ENCODE measurements at regions not wholly inside any gene's neighbourhood (a gene's known extent, or its start where the extent isn't known, plus 50 kb on each side); places are given as distances from the start of the nearest gene placed in this dataset.

DNA sequence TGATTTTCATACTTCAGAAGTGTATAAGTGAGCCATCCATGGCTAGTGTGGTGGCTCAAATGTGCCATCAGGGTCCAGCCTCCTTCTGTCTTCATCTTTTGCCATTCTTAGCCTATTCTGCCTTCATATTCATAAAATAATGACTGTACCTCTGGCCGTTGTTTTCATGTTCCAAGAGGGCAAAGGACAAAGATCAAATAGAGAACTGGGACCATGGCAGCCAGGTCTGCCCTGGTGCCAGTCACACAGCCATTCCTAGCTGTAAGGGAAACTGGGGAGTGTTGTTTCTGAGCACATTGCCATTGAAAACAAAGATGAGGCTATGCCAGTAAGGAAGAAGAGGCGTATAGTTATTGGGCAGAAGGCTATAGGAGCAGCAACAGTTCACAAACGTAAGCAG is 518.6 kb downstream of the TFAP2B start (continued):
- TF ChIP-seq, protein P1, sequence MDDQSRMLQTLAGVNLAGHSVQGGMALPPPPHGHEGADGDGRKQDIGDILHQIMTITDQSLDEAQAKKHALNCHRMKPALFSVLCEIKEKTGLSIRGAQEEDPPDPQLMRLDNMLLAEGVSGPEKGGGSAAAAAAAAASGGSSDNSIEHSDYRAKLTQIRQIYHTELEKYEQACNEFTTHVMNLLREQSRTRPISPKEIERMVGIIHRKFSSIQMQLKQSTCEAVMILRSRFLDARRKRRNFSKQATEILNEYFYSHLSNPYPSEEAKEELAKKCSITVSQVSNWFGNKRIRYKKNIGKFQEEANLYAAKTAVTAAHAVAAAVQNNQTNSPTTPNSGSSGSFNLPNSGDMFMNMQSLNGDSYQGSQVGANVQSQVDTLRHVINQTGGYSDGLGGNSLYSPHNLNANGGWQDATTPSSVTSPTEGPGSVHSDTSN (IDR thresholded peaks at IDR 0.05; ENCODE audit: insufficient replicate concordance, low read depth, low read length): no peak
- TF ChIP-seq RAD51 (IDR thresholded peaks at IDR 0.05) (no peak), CHD1 (IDR thresholded peaks at IDR 0.05; ENCODE audit: low read depth, low read length) (no peak)

DNA sequence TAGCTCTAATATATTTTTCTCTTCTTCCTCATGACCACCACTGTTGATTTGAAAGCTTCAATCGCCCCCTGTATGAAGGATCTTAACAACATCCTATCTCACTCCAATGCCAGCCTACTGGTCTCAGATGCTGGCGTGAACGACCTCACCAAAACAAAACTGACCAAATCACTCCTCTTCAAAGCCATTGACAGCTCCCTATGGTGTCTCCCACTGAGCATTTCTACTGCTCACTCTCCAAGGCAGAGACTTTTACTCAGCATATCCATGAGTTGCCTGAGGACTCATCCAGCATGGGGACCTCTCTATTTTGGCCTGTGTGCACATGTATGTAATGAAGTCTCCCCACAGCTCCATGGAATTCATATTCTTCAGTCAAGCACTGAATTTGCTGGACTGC is 520.4 kb downstream of the TFAP2B start:
- Histone ChIP-seq H3K4me1 (ENCODE audit: control insufficient read depth, insufficient read depth, low read length) (no peaks in the 10 kb centered on the region), H3K4me2 (ENCODE audit: control insufficient read depth, insufficient read depth) (no peak overlapping the region), H2AFZ (ENCODE audit: control insufficient read depth, low read depth, low read length) (no peak overlapping the region), H4K20me1 (ENCODE audit: control insufficient read depth, insufficient read depth) (no peaks in the 10 kb centered on the region), H3K27me3 (replicated peaks in 1 of 2; ENCODE audit: control insufficient read depth in 2 of 2, insufficient read depth in 2 of 2, low read length in 1 of 2) (no peaks in the 10 kb centered on the region), H3K4me3 (no peak overlapping the region), H3K36me3 (ENCODE audit: control insufficient read depth in 2 of 2, insufficient read depth in 2 of 2, low read length in 1 of 2) (no peaks in the 10 kb centered on the region), H3K9ac (ENCODE audit: control insufficient read depth, insufficient read depth, low read length) (no peak overlapping the region), H3K79me2 (ENCODE audit: control insufficient read depth, insufficient read depth, low read length) (no peaks in the 10 kb centered on the region), H3K9me3 (replicated peaks; ENCODE audit: control insufficient read depth, insufficient read depth, low read length) (no peaks in the 10 kb centered on the region), H3K27ac (ENCODE audit: control insufficient read depth, insufficient read depth) (no peak overlapping the region)
- FAIRE-seq (no peak), ATAC-seq (no peak), DNase-seq (ENCODE audit: low read depth, low spot score) (no peak)
- TF ChIP-seq ZNF622 (IDR thresholded peaks at IDR 0.05) (no peak), STAT3 (IDR thresholded peaks at IDR 0.05; ENCODE audit: low read depth, low read length) (no peak), IKZF2 (IDR thresholded peaks at IDR 0.05) (no peak), NFYB (IDR thresholded peaks at IDR 0.05; ENCODE audit: insufficient read depth, low read depth, low read length) (no peak), SREBF2 (IDR thresholded peaks at IDR 0.05; ENCODE audit: low read length) (no peak), PML (IDR thresholded peaks at IDR 0.05; ENCODE audit: low read length) (no peak)
- TF ChIP-seq, protein P2, sequence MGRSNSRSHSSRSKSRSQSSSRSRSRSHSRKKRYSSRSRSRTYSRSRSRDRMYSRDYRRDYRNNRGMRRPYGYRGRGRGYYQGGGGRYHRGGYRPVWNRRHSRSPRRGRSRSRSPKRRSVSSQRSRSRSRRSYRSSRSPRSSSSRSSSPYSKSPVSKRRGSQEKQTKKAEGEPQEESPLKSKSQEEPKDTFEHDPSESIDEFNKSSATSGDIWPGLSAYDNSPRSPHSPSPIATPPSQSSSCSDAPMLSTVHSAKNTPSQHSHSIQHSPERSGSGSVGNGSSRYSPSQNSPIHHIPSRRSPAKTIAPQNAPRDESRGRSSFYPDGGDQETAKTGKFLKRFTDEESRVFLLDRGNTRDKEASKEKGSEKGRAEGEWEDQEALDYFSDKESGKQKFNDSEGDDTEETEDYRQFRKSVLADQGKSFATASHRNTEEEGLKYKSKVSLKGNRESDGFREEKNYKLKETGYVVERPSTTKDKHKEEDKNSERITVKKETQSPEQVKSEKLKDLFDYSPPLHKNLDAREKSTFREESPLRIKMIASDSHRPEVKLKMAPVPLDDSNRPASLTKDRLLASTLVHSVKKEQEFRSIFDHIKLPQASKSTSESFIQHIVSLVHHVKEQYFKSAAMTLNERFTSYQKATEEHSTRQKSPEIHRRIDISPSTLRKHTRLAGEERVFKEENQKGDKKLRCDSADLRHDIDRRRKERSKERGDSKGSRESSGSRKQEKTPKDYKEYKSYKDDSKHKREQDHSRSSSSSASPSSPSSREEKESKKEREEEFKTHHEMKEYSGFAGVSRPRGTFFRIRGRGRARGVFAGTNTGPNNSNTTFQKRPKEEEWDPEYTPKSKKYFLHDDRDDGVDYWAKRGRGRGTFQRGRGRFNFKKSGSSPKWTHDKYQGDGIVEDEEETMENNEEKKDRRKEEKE (IDR thresholded peaks at IDR 0.05): no peak
- TF ChIP-seq, protein P3, sequence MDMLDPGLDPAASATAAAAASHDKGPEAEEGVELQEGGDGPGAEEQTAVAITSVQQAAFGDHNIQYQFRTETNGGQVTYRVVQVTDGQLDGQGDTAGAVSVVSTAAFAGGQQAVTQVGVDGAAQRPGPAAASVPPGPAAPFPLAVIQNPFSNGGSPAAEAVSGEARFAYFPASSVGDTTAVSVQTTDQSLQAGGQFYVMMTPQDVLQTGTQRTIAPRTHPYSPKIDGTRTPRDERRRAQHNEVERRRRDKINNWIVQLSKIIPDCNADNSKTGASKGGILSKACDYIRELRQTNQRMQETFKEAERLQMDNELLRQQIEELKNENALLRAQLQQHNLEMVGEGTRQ (IDR thresholded peaks at IDR 0.05; ENCODE audit: borderline replicate concordance, low read depth, low read length): no peak
- TF ChIP-seq, protein P4, sequence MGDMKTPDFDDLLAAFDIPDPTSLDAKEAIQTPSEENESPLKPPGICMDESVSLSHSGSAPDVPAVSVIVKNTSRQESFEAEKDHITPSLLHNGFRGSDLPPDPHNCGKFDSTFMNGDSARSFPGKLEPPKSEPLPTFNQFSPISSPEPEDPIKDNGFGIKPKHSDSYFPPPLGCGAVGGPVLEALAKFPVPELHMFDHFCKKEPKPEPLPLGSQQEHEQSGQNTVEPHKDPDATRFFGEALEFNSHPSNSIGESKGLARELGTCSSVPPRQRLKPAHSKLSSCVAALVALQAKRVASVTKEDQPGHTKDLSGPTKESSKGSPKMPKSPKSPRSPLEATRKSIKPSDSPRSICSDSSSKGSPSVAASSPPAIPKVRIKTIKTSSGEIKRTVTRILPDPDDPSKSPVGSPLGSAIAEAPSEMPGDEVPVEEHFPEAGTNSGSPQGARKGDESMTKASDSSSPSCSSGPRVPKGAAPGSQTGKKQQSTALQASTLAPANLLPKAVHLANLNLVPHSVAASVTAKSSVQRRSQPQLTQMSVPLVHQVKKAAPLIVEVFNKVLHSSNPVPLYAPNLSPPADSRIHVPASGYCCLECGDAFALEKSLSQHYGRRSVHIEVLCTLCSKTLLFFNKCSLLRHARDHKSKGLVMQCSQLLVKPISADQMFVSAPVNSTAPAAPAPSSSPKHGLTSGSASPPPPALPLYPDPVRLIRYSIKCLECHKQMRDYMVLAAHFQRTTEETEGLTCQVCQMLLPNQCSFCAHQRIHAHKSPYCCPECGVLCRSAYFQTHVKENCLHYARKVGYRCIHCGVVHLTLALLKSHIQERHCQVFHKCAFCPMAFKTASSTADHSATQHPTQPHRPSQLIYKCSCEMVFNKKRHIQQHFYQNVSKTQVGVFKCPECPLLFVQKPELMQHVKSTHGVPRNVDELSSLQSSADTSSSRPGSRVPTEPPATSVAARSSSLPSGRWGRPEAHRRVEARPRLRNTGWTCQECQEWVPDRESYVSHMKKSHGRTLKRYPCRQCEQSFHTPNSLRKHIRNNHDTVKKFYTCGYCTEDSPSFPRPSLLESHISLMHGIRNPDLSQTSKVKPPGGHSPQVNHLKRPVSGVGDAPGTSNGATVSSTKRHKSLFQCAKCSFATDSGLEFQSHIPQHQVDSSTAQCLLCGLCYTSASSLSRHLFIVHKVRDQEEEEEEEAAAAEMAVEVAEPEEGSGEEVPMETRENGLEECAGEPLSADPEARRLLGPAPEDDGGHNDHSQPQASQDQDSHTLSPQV (IDR thresholded peaks at IDR 0.05): no peak
- ChIA-PET CTCF (interaction anchor here (1.9 kb wide), 1 partner anchor 12 kb away, joined by 6 read pairs; no protein-coding TSS in a partner anchor), SMC1A (ENCODE audit: uncharacterized antibody, unreplicated experiment) (no interaction called here), POLR2A (interaction anchor here (0.6 kb wide), 1 partner anchor 11 kb away, joined by 3 read pairs; no protein-coding TSS in a partner anchor), RAD21 (ENCODE audit: unreplicated experiment) (no interaction called here)
- WGBS (ENCODE audit: insufficient coverage, insufficient replicate concordance, low lambda C conversion rate, missing lambda C conversion rate): 52% methylated on average over 3 of the region's 3 CpGs
- intact Hi-C loops (cut with micrococcal nuclease; ENCODE audit: unreplicated experiment) (no loop called here), in situ Hi-C loops (cut with MboI) (no loop called here)
- no TSS peak for BruUV-seq (replicated peaks)

All from GM12878 (cell line).